ENCODE measurements at regions not wholly inside any gene's neighbourhood (a gene's known extent, or its start where the extent isn't known, plus 50 kb on each side); places are given as distances from the start of the nearest gene placed in this dataset.
A peak's percentile ranks its signal among the peaks of the same experiment; 100 is the strongest.

GRCh38 chr2:37544591-37545031 is 126.8 kb downstream of the CDC42EP3 start:
- DNase-seq (ENCODE audit: low spot score) = no peak

DNA sequence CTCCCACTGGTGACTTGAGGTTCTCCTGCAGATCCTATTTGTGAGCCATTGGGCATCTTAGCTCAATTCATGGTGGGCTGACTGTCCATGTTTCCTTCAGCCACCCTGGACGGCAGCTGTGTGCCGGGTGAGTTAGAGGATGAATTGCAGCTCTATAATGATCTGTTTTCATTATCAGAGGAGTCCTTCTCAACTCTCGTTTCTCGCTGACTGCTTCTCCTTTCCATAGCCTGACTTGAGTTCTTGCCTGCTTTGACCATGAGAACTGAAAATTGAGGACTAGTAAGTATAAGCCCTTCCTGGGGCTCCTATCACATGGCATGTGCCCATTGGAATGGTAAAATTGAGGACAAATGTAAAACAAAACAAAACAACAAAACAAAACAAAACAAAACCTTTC is 121.8 kb downstream of the CDC42EP3 start:
- no peak for DNase-seq (ENCODE audit: low spot score)

DNA sequence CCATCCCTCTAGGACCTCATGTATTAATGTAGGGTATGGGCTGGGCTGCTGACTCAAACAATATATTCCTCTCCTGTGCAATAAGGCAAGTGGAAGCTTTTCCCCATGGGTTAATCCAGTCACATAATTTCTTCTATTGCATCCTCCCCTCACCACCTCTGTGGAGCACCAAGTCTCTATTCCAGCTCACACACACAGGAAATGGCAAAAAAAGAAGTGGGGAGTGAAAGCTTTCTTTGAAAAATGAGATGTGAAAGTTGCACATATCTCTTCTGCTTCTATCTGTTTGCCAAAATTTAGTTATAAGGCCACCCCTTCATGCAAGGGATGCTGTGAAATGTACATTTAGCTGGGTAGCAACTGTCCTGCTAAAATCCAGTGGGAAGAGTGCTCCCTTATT is 121.3 kb downstream of the CDC42EP3 start:
- DNase-seq (ENCODE audit: low spot score) = no peak

- DNase-seq (ENCODE audit: low spot score) = no peak
Measured at GRCh38 chr2:37551783-37552182, 119.7 kb downstream of the CDC42EP3 start.

- DNase-seq (ENCODE audit: low spot score) = no peak
Measured at GRCh38 chr2:37552339-37552738, 119.1 kb downstream of the CDC42EP3 start.

GRCh38 chr2:37553411-37554154 is 117.9 kb downstream of the CDC42EP3 start:
- DNase-seq (ENCODE audit: low spot score) = no peak

DNA sequence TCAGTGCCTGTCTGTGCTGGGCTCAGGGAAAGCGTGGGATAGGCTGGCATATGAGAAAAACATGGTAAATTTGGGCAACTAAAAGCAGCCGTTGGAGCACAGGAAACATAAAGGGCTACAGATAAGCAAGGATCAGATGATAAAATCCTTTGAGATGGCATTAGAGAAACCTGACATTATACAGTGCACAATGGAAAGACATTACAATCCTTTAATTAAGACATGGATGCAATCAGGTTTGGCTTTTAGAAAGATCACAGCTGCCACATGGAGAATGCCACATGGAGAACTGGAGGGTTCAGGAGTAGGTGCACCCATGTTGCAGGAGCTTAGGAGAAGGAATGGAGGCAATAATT is 117.3 kb downstream of the CDC42EP3 start:
- no peak for DNase-seq (ENCODE audit: low spot score)

- no peak for DNase-seq (ENCODE audit: low spot score)
Measured at GRCh38 chr2:37554687-37555086, 116.8 kb downstream of the CDC42EP3 start.

DNA sequence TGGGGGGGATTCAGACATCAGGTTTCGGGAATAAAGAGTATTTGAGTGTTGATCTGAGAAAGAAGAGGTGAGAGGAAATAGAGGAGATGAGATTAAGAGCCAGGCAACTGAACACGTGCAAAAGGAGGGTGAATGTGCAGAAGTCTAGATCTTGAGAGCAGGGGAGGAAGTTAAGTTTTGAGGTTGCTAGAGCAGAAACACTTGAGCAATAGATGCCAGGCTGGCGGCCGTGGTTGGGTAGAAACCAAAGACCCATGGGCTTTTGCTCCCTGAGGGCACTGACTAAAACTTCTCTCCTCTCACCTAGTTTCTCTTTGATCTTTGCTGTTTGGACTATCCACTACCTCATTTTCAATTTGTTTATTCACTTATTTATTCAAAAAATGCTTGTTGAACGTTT is 116.0 kb downstream of the CDC42EP3 start:
- peak; percentile 23 for DNase-seq (ENCODE audit: low spot score)

GRCh38 chr2:37556256-37556655 is 115.2 kb downstream of the CDC42EP3 start:
- DNase-seq (ENCODE audit: low spot score) = no peak

DNA sequence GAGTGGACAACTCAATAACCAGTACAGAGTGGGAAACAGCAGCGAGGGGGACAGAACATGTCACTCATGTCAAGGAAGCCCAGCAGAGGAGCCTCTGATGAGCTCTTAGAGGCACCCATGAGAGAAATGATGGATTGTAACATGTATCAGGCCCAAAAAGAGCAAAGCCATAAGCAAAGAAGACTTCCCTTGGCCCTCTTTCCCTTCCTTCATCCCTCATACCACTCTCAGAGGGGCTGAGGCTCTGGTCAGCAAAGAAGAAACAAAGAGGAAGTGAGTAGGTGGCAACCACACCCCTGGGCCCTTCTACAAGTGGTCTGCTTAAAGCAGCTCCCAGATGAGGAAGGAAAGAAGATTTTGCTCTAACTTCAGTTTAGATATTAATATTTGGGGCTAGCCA is 112.8 kb downstream of the CDC42EP3 start:
- DNase-seq (ENCODE audit: low spot score) = no peak

DNA sequence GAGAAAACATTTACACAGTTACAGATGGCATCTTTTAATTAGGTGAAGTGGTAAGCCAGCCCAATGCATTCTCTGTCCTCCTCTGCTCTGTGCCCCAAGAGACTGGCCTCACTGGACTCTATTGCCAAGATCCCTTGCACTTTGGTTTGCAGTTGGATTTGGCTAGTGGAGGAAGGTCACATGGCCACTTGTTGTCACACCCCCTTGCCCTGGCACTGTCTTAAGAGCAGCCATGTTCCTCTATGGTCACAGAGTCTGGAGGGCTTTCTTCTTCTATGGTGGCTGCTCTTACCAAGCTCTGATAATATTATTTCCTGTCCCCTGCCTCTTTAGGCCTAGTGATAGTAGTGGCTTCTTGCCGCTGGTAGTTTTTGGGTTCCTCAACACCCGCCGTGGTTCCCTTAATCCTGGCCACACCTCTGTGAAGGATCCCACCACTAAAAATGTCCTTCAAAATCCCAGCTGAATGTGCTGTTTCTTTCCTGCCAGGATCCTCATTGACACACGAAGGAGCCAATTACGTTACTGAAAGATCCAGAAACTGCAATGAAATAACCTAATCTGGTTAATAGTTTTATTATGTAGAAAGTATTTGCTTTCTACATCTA is 111.1 kb downstream of the CDC42EP3 start:
- no peak for DNase-seq (ENCODE audit: low spot score)

DNA sequence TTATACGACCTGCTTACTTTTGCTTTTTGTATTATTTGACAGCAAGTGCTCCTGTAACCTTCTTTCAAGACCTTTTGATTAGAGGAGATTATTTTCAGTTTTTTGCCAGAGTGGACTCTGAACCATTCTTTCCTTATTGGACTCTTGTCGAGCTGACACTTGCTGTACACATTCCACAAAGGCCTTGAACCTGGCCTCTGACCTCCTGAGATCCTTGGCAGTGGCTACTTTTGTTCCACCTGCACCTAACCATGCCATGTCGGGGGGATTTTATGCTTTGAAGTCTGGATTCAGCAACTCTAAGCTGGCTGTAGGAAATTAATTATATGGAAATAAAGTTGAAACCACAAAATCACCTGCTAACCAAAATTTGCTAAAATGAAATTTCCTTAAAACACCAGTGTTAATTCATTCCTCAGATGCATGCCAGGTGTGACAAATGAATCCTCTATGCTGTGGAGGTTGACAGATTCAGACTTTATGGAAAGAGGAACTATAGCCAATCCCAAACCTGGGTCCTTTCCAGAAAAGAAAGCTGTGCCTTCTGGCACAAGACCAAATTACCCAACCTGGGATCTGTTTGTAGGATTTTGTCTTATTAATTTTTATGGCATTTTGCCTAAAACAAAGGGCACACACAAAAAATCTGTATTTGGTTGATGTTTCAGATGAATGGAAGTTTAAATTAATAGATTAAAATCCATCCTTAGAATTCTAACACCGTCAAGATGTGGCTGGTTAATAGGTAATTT is 110.4 kb downstream of the CDC42EP3 start:
- no peak for DNase-seq (ENCODE audit: low spot score)

DNA sequence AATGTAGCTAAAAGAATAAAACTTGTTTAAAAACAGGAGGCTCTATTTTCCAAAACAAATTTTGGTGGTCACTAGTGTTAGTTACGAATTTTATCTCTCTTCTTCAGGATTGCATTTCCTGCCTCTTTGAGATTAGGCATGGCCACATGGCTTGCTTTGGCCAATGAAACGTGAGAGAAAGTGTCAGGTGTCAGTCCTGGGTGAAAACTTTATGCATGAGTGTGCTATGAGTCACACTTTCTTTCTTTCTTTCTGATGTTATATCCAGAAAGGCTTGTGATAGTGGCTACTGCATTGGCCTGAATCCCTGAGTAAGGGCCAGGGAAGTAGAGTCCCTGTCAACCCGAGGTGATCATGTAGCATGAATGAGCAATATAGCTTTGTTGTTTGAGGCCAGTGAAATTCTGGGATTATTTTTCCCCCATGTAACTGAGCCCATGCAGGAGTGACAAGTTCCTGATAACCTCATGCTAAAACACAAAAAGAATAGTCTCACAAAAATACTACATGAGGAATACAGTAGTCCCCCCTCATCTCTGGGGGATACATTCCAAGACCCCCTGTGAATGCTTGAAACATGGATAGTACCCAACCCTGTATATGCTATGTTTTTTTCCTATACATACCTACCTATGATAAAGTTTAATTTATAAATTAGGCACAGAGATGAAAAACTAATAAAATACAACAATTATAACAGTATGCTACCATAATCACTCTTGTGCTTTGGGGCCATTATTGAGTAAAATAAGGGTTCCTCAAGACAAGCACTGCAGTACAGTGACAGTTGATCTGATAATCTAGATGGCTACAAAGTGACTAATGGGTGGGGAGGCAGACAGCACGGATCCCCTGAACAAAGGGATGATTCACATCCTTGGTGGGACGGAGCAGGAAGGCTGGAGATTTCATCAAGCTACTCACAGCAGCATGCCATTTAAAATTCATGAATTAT is 109.5 kb downstream of the CDC42EP3 start:
- DNase-seq (ENCODE audit: low spot score) = peak; percentile 68

DNA sequence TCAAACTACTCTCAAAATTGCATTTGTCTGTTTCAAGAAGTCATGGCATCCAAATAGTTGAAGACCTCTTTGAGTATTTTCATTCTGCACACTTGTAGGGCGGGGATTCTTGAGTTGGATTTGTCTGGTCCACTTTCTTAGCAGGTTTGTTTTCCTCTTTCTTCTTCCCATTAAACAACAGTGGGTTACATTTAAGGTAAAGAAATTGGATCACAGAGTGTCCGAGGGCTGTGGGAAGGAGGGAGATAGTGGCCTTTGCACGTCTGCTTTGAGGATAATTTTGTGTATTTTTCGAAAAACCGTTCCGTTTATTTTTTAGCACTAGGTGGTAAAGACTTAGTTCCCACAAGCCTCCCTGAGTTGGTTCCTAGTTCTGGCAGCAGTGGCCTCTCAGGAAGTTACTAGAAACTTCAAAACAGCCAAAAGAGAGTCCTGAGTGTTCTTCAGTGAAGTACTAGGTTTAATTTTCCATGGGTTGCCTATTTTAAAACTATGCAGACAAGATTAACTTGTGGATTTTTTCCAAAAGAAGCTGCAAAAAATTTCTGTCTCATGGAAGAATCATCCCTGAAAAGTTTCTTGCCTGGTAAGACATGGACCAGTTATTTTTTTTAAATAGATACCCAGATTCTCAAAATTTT is 107.9 kb downstream of the CDC42EP3 start:
- DNase-seq (ENCODE audit: low spot score) = no peak

DNA sequence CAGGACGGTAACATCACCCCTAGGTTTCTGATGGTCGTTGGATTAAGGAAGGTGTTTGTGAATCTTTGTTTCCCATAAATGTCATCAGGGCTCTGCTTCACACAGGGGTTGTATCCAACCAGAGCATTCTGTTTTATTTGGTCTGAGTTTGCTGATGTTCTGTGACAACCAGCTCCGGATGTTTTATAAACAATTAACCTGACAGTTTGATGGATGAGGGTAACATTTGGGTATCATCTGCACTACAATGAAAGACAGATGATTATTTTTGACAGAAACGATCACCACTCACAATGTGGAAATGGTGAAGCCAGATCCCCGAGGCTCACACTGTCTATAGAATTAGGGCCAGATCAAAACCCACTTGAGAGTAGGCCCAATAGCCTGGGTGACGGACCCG is 107.1 kb downstream of the CDC42EP3 start:
- no peak for DNase-seq (ENCODE audit: low spot score)

- no peak for DNase-seq (ENCODE audit: low spot score)
Measured at GRCh38 chr2:37566517-37566981, 104.9 kb downstream of the CDC42EP3 start.

DNA sequence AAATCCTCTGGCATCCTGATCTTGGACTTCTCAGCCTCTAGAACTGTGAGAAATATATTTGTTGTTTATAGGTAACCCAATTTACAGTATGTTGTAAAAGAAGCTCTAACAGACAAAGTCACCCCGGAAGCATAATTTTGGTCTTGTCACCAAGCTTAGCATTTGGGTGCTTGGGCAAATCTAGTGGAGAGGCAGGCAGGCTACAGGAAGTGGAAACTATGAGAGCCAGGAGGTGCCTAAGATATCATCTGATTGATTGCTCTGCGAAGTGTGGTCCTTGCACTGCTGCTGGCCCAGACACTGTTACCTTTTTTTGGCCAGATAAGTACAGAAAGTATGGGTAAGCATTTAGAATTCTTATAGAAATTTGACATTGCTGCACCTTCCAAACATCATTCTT is 102.9 kb downstream of the CDC42EP3 start:
- no peak for DNase-seq (ENCODE audit: low spot score)

DNA sequence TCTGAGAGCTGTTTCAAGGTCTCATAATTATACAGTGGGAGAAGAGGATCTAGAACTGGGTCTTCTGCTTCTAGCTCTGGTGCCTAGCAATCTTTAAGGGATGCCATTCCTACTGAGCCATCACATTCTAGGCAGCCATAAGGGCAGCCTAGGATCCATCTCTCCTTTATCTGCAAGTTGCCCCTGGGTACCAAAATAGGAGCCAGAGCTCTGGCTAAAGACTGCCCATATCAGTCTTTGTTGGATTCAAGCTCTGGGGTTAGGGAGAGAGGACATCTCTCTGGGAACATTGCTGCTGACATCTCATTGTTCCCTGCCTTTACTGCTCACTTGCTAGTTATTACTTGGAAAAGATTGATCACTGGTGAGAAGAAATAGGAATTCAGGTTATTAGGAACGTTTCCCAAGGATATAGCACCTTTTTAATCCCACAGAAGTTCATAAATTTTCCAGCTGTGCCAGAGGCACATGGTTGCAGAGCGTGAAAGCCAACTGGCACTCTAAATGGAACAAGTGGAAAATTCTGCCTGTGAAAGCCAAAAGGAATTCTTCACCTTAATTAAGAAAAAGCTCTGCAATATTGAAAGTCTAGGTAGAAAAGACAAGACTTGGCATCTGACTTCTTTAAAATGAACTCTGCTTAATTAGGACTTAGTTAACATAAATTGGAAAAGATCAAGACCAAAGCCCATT is 102.2 kb downstream of the CDC42EP3 start:
- no peak for DNase-seq (ENCODE audit: low spot score)

DNA sequence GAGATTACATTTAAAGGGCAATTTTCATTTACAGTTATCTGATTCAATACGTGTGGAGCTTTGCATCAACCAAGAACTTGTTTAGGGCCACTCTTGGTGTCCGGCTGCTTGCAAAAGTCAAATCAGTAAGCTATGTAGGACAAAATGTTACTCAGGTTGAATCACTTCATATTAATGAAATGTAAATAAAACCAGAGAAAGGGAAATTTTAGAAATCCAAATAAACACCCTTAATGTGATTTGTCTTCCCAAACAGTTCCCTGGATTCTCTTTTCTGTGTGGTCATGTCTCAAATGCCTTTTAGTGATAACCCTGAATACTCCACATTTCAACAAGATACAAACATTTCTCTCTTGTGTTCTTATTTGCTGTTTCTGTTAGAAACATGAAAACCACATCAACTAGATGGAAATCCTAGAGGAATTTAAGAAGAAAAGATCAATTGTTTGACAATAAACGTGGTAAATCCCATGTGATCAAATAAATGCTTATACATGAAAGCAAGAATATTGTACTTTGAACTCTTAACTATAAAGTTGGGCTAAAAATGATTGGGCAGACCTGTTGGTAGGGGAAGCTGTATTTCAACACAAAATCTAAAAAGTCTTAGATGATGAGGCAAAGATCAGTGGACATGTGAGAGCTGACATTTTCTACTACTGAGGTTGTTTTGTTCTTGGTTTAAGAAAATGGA is 101.3 kb downstream of the CDC42EP3 start:
- DNase-seq (ENCODE audit: low spot score) = no peak
